Adrenal gland (tissue), 9 donors: ENCODE measurements at regions not wholly inside any gene's neighbourhood (a gene's known extent, or its start where the extent isn't known, plus 50 kb on each side); places are given as distances from the start of the nearest gene placed in this dataset.
A peak's percentile ranks its signal among the peaks of the same experiment; 100 is the strongest.

Experiments used
- DNase-seq, 7 donors: peaks; one replicate each; pipeline ENCODE4 v3.0.0-alpha.2; 2019 to 2020
- H3K27ac ChIP-seq, 5 donors: fragments of 200-600 bp; sonication (generic) in 4 of 5; 1 replicate in 3 of 5; 2 replicates in 2 of 5; pipeline versions ENCODE4 v1.5.1 to v1.8.0; 2016 to 2020; ENCODE audit warnings: mild to moderate bottlenecking in 1 of 5
- H3K27me3 ChIP-seq: fragments of 200-600 bp; 2 replicates; pipeline ENCODE4 v1.8.0; 2021
- H3K36me3 ChIP-seq, 2 donors: fragments of 200-600 bp; replicated peaks in 1 of 2; 1 replicate in 1 of 2; 2 replicates in 1 of 2; pipeline versions ENCODE4 v1.5.1 to v1.8.0; 2018 to 2022
- H3K4me1 ChIP-seq, 2 donors: fragments of 200-600 bp; replicated peaks in 1 of 2; 1 replicate in 1 of 2; 2 replicates in 1 of 2; pipeline versions ENCODE4 v1.5.1 to v1.8.0; 2018 to 2021
- H3K4me3 ChIP-seq, 4 donors: fragments of 200-600 bp; sonication (generic) in 3 of 4; one replicate each; pipeline ENCODE4 v1.5.1; 2016 to 2018
- H3K9me3 ChIP-seq, 3 donors: fragments of 200-600 bp; sonication (generic) in 1 of 3; replicated peaks in 1 of 3; 1 replicate in 2 of 3; 2 replicates in 1 of 3; pipeline versions ENCODE4 v1.5.1 to v1.8.0; 2016 to 2021
- CTCF ChIP-seq, 6 experiments: fragments of 450-650 bp in 4 of 6; fragments of 200-600 bp in 2 of 6; sonication (generic) in 1 of 6; IDR thresholded peaks; 1 replicate in 5 of 6; 2 replicates in 1 of 6; pipeline versions ENCODE4 v1.5.1 to v1.8.0; 2016 to 2021; ENCODE audit warnings: antibody characterized with exemption in 6 of 6, mild to moderate bottlenecking in 2 of 6, moderate library complexity in 1 of 6
- POLR2A ChIP-seq, 2 donors: fragments of 450-650 bp; IDR thresholded peaks; one replicate each; pipeline ENCODE4 v1.6.1; 2017; ENCODE audit warnings: antibody characterized with exemption in 2 of 2, mild to moderate bottlenecking in 2 of 2, moderate library complexity in 1 of 2
- WGBS, 4 donors: extraction: QIAGEN DNeasy Blood & Tissue Kit in 2 of 4; methylation state at CpG; one replicate each; pipeline versions ENCODE4 v1.1.5 to v1.1.7; 2013 to 2017; 5-methylcytosine and 5-hydroxymethylcytosine counted together
- intact Hi-C, 2 donors: fragments of 100-400 bp; cut with DNase I; formaldehyde crosslinking; loops; one replicate each; pipeline versions ENCODE4 v1.14.1 to v1.15.0; 2022 to 2023
- donor health status: healthy with polysubstance abuse.
- donor health status: Bipolar disorder and iron deficiency.
- donor health status: DM: yes; HTN: yes; CAD: no.
- donor health status: DM: no; HTN: no; CAD: no.
- donor health status: DM: no; HTN: no; CAD: no.

DNA sequence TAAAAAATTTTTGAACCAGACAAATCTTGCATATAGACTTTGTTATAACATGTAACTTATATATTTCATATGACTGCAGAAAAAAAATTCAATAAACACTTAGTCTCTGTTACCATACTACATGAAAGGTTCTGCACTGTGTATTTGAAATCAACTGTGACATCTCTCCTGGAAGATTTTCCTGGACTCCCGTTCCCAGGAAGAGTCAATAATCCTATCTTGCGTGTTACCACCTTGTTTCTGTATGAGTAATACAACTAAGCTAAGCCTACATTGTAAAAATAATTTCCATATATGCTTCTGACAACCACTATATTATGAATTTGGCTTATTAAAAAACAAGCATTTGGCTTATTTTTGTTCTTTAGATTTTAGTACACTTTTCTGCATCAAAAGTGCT lies 665.6 kb upstream of the SOX9 start:
- intact Hi-C loops: no loop called here

GRCh38 chr17:71458322-71458721 lies 662.5 kb upstream of the SOX9 start:
- no peaks in the 10 kb centered on the region for H3K27me3 ChIP-seq
- no peaks in the 10 kb centered on the region for H3K9me3 ChIP-seq
- intact Hi-C loops: no loop called here
- H3K4me1 ChIP-seq: no peaks in the 10 kb centered on the region
- no peak for DNase-seq
- no peak for TF ChIP-seq CTCF (IDR thresholded peaks at IDR 0.05)
- H3K4me3 ChIP-seq: no peak overlapping the region
- no peak overlapping the region for H3K27ac ChIP-seq
- WGBS, 4 donors: 78 to 92% (median 81%) methylated on average over 5 of the region's 5 CpGs
- H3K36me3 ChIP-seq: no peaks in the 10 kb centered on the region

More for the DNA sequence above, 665.6 kb upstream of the SOX9 start:
- TF ChIP-seq POLR2A (IDR thresholded peaks at IDR 0.05): no peak
- TF ChIP-seq CTCF (IDR thresholded peaks at IDR 0.05): no peak
- DNase-seq: no peak
- Histone ChIP-seq H3K36me3 (no peaks in the 10 kb centered on the region), H3K4me3 (no peak overlapping the region), H3K4me1 (no peaks in the 10 kb centered on the region), H3K27me3 (no peaks in the 10 kb centered on the region), H3K9me3 (no peaks in the 10 kb centered on the region), H3K27ac (no peak overlapping the region)
- WGBS, 4 donors: 71 to 85% (median 72%) methylated on average over 2 of the region's 2 CpGs

DNA sequence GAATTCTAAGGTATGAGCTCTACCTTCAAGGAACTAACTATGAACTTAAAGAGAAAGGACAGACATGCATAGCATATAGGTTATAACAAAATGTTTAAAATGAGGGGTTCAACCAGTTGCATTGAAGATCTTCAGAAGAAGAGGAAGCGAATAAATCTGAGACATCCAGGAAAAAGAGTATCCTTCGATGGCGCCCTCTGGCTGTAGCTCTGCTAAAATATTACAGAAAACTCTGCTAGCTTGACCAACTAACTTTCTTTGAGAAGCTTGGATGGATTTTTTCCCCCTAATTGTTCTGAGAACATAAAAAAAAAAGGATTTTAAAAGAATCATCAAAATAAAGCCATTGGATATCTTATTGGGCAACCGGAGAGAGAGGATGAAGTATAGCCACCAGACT lies 659.9 kb upstream of the SOX9 start:
- Histone ChIP-seq H3K4me3 (no peak overlapping the region), H3K4me1 (no peaks in the 10 kb centered on the region), H3K27ac (no peak overlapping the region), H3K36me3 (no peaks in the 10 kb centered on the region), H3K27me3 (no peaks in the 10 kb centered on the region), H3K9me3 (no peaks in the 10 kb centered on the region)
- 71 to 84% (median 74%) methylated on average over 4 of the region's 4 CpGs for WGBS, 4 donors
- intact Hi-C loops: no loop called here
- peak in 4 of 7 donors; percentile 22 to 56 (median 26) for DNase-seq
- peak in 5 of 6 experiments; percentile 21 to 35 (median 27) for TF ChIP-seq CTCF (IDR thresholded peaks at IDR 0.05)
- no peak for TF ChIP-seq POLR2A (IDR thresholded peaks at IDR 0.05)

DNA sequence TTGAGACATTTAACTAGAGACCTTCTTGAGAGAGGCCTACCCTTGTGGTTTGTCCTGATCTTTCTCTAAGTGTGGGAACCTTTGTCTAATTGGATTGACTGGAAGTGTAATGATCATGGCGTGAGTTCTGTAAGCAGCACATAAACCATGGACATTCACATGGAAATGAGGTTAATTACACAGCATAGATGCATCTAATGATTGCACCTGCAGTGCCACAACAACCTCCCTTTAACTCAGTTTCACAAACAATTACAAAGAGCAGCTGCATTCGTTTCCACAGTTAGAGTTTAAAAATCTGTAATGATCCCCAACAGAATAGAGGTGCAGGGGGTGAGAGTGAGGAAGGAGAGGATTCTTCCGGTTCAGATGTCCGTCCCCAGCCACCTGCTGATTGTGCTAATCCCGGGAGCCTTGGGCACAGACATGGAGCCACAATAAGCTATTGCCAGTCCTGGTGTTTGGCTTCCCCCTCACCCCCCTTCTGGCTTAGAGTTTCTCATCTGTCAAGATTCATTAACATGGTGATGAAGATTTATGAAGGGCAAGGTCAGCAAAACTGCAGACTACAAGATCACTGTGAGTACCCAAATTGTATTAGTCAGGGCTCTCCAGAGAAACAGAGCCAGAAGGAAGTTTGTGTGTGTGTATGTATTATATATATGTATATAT lies 659.2 kb upstream of the SOX9 start:
- Histone ChIP-seq H3K27me3 (no peaks in the 10 kb centered on the region), H3K9me3 (no peaks in the 10 kb centered on the region), H3K27ac (no peak overlapping the region), H3K4me3 (no peak overlapping the region), H3K36me3 (no peaks in the 10 kb centered on the region), H3K4me1 (no peaks in the 10 kb centered on the region)
- DNase-seq: no peak
- WGBS, 4 donors: 78 to 91% (median 79%) methylated on average over 5 of the region's 5 CpGs
- no peak for TF ChIP-seq CTCF (IDR thresholded peaks at IDR 0.05)
- TF ChIP-seq POLR2A (IDR thresholded peaks at IDR 0.05): no peak
- intact Hi-C loops: no loop called here
